Epithelial cell of prostate (primary cell): ENCODE measurements at regions not wholly inside any gene's neighbourhood (a gene's known extent, or its start where the extent isn't known, plus 50 kb on each side); places are given as distances from the start of the nearest gene placed in this dataset.

Experiments used
- DNase-seq: peaks from one replicate; pipeline ENCODE4 v3.0.0-alpha.2; 2011; ENCODE audit warnings: low read depth, low spot score
- H3K27ac ChIP-seq: fragments of 450-650 bp; 2 replicates; pipeline ENCODE4 v1.5.1; 2017; ENCODE audit warnings: mild to moderate bottlenecking

DNA sequence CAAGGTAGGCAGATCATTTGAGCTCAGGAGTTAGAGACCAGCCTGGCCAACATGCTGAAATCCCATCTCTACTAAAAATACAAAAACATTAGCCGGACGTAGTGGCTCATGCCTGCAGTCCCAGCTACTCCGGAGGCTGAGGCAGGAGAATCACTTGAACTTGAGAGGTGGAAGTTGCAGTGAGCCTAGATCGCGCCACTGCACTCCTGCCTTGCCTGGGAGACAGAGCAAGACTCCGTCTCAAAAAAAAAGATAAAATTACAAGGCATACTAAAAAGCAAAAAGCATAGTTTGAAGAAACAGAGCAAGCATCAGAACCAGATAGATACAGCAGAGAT lies 61.2 kb upstream of the CDC42BPA start:
- DNase-seq = no peak

DNA sequence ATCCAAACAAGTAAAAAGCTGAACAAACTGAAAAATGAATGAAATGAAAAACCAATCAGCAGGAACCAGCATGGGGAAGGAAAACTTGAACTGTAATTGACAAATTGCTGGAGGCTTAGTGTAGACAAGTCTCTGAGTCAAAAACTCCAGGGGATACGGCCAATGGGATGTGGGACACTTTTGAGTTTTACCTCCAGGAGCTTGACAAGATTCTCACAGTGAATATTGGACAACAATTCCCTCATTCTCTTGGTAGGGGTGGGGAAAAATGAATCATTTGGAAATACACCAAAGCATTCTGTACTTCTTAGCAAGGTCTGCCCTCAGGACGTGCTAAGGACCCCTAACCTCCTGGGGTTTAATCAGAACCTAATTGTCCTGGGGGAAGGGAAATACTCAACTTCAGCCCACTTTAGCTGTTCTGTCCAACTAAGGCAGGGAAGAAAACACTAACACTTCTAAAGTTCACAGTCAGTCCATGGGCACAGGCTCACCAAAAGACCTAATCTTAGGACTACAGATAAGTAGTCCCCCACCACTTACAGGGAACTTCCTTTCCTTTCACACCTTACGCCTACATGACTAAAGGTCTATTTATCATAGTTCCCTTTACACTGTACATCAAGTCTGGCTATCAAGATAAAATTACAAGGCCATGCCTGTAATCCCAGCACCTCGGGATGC lies 60.7 kb upstream of the CDC42BPA start:
- DNase-seq = no peak
- no peak overlapping the region for H3K27ac ChIP-seq

More for the DNA sequence above, 61.2 kb upstream of the CDC42BPA start:
- no peak overlapping the region for H3K27ac ChIP-seq

DNA sequence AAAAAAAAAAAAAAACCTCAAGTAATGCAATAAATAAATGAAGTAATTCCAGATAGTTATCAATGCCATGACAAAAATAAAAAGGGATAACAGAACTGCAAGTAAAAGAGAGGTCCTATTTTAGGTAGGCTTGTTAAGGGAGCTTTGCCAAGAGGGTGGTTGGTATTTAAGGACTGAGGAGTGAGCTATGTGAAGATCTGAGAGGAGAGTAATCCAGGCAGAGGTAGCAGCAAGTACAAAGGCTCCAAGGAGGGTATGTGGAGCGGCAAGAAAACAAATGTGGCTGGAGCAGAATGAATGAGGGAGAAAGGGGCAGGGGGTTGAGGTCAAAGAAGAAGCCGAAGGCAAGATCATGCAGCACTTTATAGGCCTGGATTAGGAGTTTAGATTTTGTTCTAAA lies 59.9 kb upstream of the CDC42BPA start:
- H3K27ac ChIP-seq = no peak overlapping the region
- DNase-seq = no peak

DNA sequence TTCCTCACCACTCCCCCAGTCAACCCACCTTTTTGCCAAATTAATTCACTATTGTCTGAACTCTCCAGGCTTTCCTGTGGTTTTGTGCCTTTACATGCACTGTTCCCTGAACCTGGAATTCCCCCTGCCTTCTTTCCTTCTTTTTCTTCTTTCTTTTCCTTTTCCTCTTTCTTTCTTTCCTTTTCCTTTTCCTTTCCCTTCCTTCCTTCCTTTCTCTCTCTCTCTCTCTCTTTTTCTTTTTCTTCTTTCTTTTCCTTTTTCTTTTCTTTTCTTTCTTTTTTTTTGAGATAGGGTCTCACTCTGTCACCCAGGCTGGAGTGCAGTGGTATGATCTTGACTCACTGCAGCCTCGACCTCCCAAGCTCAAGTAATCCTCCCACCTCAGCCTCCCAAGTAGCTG lies 56.6 kb upstream of the CDC42BPA start:
- DNase-seq = no peak
- H3K27ac ChIP-seq = no peak overlapping the region

DNA sequence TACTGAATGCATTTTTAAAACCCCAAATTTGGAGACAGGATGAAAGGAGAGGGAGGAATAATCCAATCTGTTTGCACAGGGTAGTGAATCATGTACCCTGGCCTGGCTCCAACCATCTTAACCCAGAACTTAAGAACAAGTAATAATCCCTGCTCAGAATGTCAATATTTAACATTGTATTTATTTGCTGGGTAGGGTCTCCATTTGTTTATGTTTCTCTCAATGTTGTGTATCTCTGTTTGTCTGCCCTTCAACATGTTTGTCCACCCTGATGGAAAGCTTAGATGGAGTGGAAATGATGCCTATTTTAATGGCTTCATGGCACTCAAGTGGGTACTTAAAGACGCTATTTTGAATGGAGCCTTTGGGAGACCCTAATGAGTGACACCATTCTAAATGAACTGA lies 54.4 kb upstream of the CDC42BPA start:
- H3K27ac ChIP-seq = no peak overlapping the region
- DNase-seq = peak; percentile 33

DNA sequence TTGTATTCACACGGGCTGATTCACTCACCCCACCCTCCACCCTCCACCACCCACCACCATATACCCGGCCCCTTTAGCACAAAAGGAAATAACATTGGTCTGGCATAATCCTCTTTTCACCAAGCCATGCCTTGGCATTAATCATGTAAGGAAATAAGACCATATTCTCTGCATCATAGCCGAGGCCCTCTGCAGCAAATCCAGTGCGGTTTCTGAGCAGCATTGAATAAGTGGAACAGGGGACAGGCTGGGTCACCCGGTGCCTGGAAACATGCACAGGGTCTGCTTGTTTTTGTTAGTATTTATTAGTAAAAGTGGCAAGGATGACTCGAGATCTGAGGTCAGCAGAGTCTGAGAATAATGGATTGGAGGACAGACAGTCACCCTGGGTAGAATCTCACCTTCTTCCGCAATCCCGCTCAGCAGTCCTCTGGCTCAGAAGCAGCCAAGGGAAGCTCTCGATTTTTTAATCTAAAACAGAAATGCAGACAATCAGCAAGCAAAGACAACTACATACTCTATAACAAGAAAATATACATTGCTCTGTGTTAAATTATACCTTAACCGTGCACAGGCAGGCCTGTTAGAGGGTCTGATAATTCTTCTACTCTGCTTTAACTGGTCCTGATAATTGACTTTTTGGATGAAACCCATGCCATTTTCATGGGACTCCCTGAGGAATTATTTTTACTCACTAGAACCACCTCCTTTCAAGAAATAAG lies 52.4 kb upstream of the CDC42BPA start:
- no peak for DNase-seq
- no peak overlapping the region for H3K27ac ChIP-seq

DNA sequence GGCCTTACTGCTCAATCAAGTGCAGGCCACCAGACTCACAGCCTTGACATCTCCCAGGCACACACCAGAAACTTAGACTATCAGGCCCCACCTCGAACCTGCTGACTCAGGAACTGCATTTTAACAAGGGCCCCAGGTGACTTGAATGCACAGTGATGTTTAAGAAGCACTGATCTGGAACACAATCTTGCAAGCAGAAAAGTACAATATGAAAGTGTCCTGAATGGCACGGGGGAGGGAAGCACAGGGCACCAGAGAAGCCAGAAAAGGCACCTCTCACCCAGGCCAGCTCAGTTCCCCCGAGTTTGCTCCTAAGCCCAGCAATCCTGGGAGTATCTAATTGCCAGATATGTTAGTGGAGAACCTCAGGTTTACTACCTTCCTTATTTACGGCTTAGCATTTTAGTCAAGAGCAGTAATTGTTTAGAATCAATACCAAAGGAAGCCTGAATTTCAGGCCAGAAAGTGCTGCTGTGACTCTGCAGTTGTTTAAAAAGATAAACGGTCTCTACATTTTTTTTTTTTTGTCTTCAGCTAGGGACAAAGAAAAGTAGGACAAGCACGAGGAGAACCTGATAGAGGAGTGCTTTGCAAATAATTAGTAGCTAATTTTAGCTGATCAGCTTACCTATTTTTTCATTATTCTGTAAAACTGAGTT lies 50.9 kb upstream of the CDC42BPA start:
- no peak overlapping the region for H3K27ac ChIP-seq
- DNase-seq = no peak
